ENCODE measurements at regions not wholly inside any gene's neighbourhood (a gene's known extent, or its start where the extent isn't known, plus 50 kb on each side); places are given as distances from the start of the nearest gene placed in this dataset.

DNA sequence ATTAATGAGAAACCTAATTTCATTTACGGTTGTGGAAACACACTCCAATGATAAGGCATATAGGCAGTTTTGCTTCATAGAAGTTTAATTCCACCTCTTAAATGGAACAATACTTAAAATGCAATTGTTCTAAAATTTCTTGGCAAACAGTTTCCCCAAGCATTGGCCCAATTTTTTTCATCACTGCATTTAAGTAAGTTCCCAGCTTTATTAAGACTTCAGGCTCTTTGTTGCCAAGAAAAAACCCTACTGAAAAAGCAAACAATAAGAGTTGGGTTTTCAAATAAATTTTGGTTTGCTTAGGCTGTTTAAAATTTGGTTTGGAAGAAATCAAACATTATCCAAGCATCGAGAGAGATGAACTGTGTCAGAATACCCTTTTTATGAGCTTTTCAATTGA, 690.9 kb upstream of the NRSN1 start (continued):
- TF ChIP-seq PBX3 (CRISPR knock-in tag; IDR thresholded peaks at IDR 0.05; ENCODE audit: borderline replicate concordance) (no peak), ATF2 (CRISPR knock-in tag; IDR thresholded peaks at IDR 0.05) (no peak)

GRCh38 chr6:23435798-23436197, 690.2 kb upstream of the NRSN1 start:
- H3K79me2 ChIP-seq (ENCODE audit: insufficient read depth, low read length) = no peaks in the 10 kb centered on the region
- in situ Hi-C loops (cut with HindIII; ENCODE audit: extremely low pct_ligation_motif_present, low pct_unique_long_range_greater_than_20kb) = no loop called here
- no peak for ATAC-seq
- intact Hi-C loops (cut with micrococcal nuclease; ENCODE audit: unreplicated experiment) = no loop called here
- no peak for FAIRE-seq
- H3K9ac ChIP-seq (ENCODE audit: insufficient read depth, low read depth, low read length) = no peak overlapping the region
- no peak overlapping the region for H3K27ac ChIP-seq (ENCODE audit: extremely low read length, insufficient read depth, low read length)
- DNase-seq (ENCODE audit: low spot score) = no peak
- peaks cover 40% of the 10 kb centered on the region for H3K9me3 ChIP-seq (ENCODE audit: low read length)
- no peak overlapping the region for H3K4me3 ChIP-seq (replicated peaks in 1 of 3; ENCODE audit: insufficient read depth in 1 of 3, low read depth in 2 of 3, low read length in 3 of 3)
- no peaks in the 10 kb centered on the region for H3K4me1 ChIP-seq (ENCODE audit: insufficient read depth, low read length)
- no peaks in the 10 kb centered on the region for H4K20me1 ChIP-seq (ENCODE audit: insufficient read depth, low read length)
- no peaks in the 10 kb centered on the region for H3K27me3 ChIP-seq (ENCODE audit: control insufficient read depth in 1 of 2, insufficient read depth in 2 of 2, low read length in 2 of 2)
- ChIA-PET CTCF (ENCODE audit: low intra/inter-chr PET ratio, low total read pairs) (no interaction called here), POLR2A (no interaction called here)
- H3K36me3 ChIP-seq (replicated peaks in 1 of 2; ENCODE audit: control insufficient read depth in 1 of 2, insufficient read depth in 2 of 2, low read length in 2 of 2) = no peaks in the 10 kb centered on the region
- no TSS peak for BruUV-seq (replicated peaks)
- no peak overlapping the region for H3K4me2 ChIP-seq (ENCODE audit: low read depth, low read length)
- WGBS (ENCODE audit: low lambda C conversion rate) = 95% methylated on average over 1 of the region's 1 CpG
- H2AFZ ChIP-seq (ENCODE audit: low read length) = no peak overlapping the region
- TF ChIP-seq ONECUT2 (CRISPR knock-in tag; IDR thresholded peaks at IDR 0.05) (no peak), RFX3 (CRISPR knock-in tag; IDR thresholded peaks at IDR 0.05) (no peak), NCOR1 (IDR thresholded peaks at IDR 0.05; ENCODE audit: borderline replicate concordance, low read length) (no peak), MTF1 (CRISPR knock-in tag; IDR thresholded peaks at IDR 0.05) (no peak), YY1 (IDR thresholded peaks at IDR 0.05; ENCODE audit: insufficient read depth, insufficient replicate concordance, low read depth, low read length) (no peak), HOXD1 (CRISPR knock-in tag; IDR thresholded peaks at IDR 0.05) (no peak), ZNF30 (CRISPR knock-in tag; IDR thresholded peaks at IDR 0.05) (no peak), ZMAT3 (CRISPR knock-in tag; conservative IDR thresholded peaks at IDR 0.05) (no peak), ELF3 (CRISPR knock-in tag; IDR thresholded peaks at IDR 0.05) (no peak), ZSCAN9 (CRISPR knock-in tag; IDR thresholded peaks at IDR 0.05; ENCODE audit: borderline replicate concordance) (no peak), ZNF614 (CRISPR knock-in tag; IDR thresholded peaks at IDR 0.05; ENCODE audit: borderline replicate concordance) (no peak)
- TF ChIP-seq, protein P1, sequence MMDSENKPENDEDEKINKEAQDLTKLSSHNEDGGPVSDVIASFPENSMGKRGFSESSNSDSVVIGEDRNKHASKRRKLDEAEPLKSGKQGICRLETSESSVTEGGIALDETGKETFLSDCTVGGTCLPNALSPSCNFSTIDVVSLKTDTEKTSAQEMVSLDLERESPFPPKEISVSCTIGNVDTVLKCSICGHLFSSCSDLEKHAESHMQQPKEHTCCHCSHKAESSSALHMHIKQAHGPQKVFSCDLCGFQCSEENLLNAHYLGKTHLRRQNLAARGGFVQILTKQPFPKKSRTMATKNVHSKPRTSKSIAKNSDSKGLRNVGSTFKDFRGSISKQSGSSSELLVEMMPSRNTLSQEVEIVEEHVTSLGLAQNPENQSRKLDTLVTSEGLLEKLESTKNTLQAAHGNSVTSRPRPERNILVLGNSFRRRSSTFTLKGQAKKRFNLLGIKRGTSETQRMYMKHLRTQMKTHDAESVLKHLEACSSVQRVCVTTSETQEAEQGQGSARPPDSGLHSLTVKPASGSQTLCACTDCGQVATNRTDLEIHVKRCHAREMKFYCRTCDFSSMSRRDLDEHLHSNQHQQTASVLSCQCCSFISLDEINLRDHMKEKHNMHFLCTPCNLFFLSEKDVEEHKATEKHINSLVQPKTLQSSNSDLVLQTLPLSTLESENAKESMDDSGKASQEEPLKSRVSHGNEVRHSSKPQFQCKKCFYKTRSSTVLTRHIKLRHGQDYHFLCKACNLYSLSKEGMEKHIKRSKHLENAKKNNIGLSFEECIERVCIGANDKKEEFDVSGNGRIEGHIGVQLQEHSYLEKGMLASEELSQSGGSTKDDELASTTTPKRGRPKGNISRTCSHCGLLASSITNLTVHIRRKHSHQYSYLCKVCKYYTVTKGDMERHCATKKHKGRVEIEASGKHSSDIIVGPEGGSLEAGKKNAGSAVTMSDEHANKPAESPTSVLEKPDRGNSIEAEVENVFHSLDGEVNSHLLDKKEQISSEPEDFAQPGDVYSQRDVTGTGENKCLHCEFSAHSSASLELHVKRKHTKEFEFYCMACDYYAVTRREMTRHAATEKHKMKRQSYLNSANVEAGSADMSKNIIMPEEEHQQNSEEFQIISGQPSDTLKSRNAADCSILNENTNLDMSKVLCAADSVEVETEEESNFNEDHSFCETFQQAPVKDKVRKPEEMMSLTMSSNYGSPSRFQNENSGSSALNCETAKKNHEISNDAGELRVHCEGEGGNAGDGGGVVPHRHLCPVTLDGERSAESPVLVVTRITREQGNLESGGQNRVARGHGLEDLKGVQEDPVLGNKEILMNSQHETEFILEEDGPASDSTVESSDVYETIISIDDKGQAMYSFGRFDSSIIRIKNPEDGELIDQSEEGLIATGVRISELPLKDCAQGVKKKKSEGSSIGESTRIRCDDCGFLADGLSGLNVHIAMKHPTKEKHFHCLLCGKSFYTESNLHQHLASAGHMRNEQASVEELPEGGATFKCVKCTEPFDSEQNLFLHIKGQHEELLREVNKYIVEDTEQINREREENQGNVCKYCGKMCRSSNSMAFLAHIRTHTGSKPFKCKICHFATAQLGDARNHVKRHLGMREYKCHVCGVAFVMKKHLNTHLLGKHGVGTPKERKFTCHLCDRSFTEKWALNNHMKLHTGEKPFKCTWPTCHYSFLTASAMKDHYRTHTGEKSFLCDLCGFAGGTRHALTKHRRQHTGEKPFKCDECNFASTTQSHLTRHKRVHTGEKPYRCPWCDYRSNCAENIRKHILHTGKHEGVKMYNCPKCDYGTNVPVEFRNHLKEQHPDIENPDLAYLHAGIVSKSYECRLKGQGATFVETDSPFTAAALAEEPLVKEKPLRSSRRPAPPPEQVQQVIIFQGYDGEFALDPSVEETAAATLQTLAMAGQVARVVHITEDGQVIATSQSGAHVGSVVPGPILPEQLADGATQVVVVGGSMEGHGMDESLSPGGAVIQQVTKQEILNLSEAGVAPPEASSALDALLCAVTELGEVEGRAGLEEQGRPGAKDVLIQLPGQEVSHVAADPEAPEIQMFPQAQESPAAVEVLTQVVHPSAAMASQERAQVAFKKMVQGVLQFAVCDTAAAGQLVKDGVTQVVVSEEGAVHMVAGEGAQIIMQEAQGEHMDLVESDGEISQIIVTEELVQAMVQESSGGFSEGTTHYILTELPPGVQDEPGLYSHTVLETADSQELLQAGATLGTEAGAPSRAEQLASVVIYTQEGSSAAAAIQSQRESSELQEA (CRISPR knock-in tag; IDR thresholded peaks at IDR 0.05; ENCODE audit: not compliant biosample characterization) = no peak

Measured in HepG2 (cell line).